Naive B cell (primary cell): ENCODE measurements at regions not wholly inside any gene's neighbourhood (a gene's known extent, or its start where the extent isn't known, plus 50 kb on each side); places are given as distances from the start of the nearest gene placed in this dataset.
"Not testable (repeated sequence)": the region's sequence is repeated elsewhere in the genome, so short reads cannot be mapped to it uniquely, and the experiment has no call there.

Experiments
- ATAC-seq, 2 donors: fragments of 150-1000 bp; cut with Tn5 transposase; 2 replicates each; pipeline ENCODE4 v1.10.0; 2021; ENCODE audit warnings: low read depth in 2 of 2, mild to moderate bottlenecking in 2 of 2, moderate library complexity in 2 of 2
- DNase-seq: peaks from one replicate; pipeline ENCODE4 v3.0.0; 2022
- H3K27ac Mint-ChIP-seq, 6 donors: one replicate each; pipeline ENCODE4 v1.8.0; 2020 to 2022; ENCODE audit warnings: mild to moderate bottlenecking in 6 of 6, mixed read lengths in 6 of 6, moderate library complexity in 5 of 6, inconsistent platforms in 2 of 6
- H3K27me3 Mint-ChIP-seq, 3 donors: one replicate each; pipeline ENCODE4 v1.8.0; 2021 to 2022; ENCODE audit warnings: mixed read lengths in 3 of 3, mild to moderate bottlenecking in 1 of 3
- H3K36me3 Mint-ChIP-seq, 2 donors: one replicate each; pipeline ENCODE4 v1.8.0; 2020 to 2022; ENCODE audit warnings: mixed read lengths in 2 of 2, inconsistent platforms in 1 of 2, mild to moderate bottlenecking in 1 of 2
- H3K4me1 Mint-ChIP-seq, 3 donors: one replicate each; pipeline ENCODE4 v1.8.0; 2020 to 2022; ENCODE audit warnings: mixed read lengths in 3 of 3, inconsistent platforms in 1 of 3, mild to moderate bottlenecking in 1 of 3, moderate library complexity in 1 of 3
- H3K4me3 Mint-ChIP-seq, 8 donors: one replicate each; pipeline ENCODE4 v1.8.0; 2020 to 2022; ENCODE audit warnings: mild to moderate bottlenecking in 8 of 8, mixed read lengths in 8 of 8, moderate library complexity in 8 of 8, inconsistent platforms in 2 of 8
- H3K9me3 Mint-ChIP-seq, 7 donors: one replicate each; pipeline ENCODE4 v1.8.0; 2020 to 2022; ENCODE audit warnings: mixed read lengths in 7 of 7, mild to moderate bottlenecking in 5 of 7, inconsistent platforms in 2 of 7, moderate library complexity in 1 of 7

DNA sequence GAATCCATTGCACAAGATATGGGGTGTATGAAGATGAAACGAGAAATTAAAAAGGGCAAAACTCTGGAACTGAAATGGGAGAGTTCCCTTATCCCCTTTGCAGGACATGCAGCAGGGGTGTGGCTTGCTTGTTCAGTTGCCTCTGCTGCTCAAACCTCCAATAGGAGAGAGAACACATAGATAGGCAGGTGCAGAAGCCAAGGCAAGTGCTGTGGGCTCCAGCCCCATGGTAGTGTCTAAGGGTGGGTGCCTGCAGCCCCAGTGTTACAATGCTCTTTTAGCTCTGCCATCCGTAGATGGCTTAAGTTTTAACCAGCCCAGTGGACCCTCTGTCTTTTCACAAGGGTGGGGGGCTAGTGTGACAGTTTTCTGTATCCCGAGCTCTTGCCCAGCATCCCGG lies 69.7 kb downstream of the CMAS start:
- H3K4me1 Mint-ChIP-seq: peaks cover 0 to under 1% (median 0%) of the 10 kb centered on the region in 3 donors
- no peak for ATAC-seq
- no peaks in the 10 kb centered on the region for H3K36me3 Mint-ChIP-seq
- peaks cover 15 to 42% (median 35%) of the 10 kb centered on the region in 3 donors for H3K27me3 Mint-ChIP-seq
- no peak for DNase-seq
- H3K27ac Mint-ChIP-seq: no peak overlapping the region
- no peak overlapping the region for H3K4me3 Mint-ChIP-seq
- peaks cover 0 to 2% (median 0%) of the 10 kb centered on the region in 7 donors for H3K9me3 Mint-ChIP-seq

DNA sequence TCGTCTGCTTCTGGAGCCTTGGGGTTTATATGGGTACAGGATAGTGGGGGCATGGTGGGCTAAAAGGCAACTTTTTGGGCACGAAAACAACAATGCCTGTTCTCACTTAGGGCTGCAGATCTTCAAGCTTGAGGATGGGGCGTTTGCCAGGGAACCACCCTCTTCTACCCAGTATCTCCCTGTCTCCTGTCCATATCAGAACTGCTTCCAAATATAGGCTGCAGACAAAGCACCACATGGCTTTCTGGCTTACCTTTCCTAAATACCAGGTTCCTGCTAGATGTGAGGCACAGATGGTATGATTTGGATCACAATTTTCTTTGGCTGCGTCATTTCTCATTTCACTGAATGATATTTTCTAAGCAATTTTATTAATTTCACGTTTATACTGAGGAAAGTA lies 70.4 kb downstream of the CMAS start:
- H3K9me3 Mint-ChIP-seq: peaks cover 0 to 2% (median 0%) of the 10 kb centered on the region in 7 donors
- DNase-seq: no peak

DNA sequence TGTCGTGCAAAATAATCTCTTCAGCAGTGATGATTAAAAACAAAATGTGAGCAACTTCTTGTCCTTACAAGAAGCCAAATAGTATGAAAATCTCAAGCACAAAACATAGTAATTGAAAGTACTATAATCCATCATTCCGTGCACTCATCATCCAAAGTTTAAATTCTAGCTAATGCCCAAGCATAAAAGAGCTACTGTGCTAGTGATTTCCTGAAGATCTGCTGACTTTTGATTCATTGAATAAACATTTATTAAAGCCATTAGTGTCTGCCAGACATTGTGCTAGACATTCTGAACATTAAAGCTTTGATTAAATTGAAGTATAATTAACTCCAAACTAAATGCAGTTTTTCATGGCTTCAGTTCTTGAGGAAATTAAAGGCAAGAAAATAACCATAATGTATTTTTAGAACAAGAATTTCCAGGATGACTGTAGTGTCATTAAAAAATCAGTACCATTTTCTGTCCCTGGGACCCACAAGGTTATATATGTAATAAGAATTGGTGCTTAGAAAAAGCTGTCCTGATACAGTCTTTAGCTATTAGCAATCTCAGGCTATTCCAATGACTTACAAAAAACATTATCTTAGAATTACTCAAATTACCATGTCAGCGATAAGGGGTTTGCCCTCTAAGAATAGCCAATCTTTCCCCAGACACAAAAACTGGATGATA lies 71.7 kb downstream of the CMAS start:
- peaks cover 0 to 2% (median 0%) of the 10 kb centered on the region in 7 donors for H3K9me3 Mint-ChIP-seq
- no peak for DNase-seq

More for the DNA sequence above, 70.4 kb downstream of the CMAS start:
- Mint-ChIP-seq H3K27ac (peak overlapping the region in 1 of 6 donors; percentile 58), H3K4me1 (peaks cover 0 to 7% (median 0%) of the 10 kb centered on the region in 3 donors), H3K4me3 (no peak overlapping the region), H3K36me3 (no peaks in the 10 kb centered on the region), H3K27me3 (peaks cover 15 to 42% (median 35%) of the 10 kb centered on the region in 3 donors)
- ATAC-seq: no peak

DNA sequence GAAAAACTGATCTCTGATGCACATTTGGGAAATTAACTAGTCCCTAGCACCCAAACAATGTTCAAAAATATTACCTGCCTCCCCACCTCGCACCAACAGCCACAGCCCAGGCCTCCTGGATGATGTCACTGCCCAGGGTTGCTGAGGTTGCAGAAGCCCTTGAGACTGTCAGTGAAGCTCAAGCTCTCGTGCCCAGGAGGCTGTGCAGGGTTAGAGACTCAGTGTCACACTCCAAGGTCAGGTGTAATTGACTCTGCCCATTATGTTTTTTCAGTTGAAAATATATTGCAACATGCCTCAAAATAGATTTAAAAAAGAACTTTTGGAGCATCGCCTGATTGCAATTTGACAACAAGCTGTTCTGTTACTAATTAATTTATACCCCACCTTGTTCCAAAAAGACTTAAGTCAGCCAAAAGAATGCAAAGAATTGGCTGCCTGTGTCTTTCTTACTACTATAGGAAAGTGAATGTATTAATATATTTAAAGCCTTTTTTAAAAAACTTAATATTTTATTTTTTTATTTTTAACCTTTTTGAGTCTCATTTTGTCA lies 72.3 kb downstream of the CMAS start:
- DNase-seq (no peak), ATAC-seq (no peak)
- peaks cover 15 to 39% (median 33%) of the 10 kb centered on the region in 3 donors for H3K27me3 Mint-ChIP-seq
- no peaks in the 10 kb centered on the region for H3K36me3 Mint-ChIP-seq
- H3K4me1 Mint-ChIP-seq: peaks cover 0 to 8% (median 3%) of the 10 kb centered on the region in 3 donors
- peaks cover 0 to 2% (median 0%) of the 10 kb centered on the region in 7 donors for H3K9me3 Mint-ChIP-seq
- H3K27ac Mint-ChIP-seq: no peak overlapping the region
- H3K4me3 Mint-ChIP-seq: no peak overlapping the region

More for the DNA sequence above, 71.7 kb downstream of the CMAS start:
- Mint-ChIP-seq H3K36me3 (no peaks in the 10 kb centered on the region), H3K27ac (no peak overlapping the region), H3K27me3 (peaks cover 15 to 42% (median 35%) of the 10 kb centered on the region in 3 donors), H3K4me1 (peaks cover 0 to 8% (median 3%) of the 10 kb centered on the region in 3 donors), H3K4me3 (no peak overlapping the region)
- ATAC-seq: no peak

DNA sequence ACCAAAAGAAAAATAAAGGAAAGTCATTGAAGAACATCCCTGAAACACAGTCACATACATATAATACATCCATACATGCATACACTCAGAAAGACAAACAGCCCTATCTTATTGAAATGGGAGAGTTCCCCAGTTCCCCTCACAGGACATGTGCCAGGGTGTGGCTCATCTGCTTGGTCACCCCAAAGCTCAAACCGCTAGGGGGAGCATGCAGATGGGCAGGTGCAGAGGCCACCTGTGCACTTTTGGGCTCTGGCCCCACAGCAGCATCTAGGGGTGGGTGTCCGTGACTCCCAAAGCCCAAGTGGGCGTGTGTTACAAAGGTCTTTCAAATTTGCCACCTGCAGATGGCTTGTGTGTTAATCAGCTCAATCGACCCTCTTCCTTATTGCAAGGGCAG lies 75.2 kb downstream of the CMAS start:
- ATAC-seq (peak; percentile 51 to 63), DNase-seq (peak; percentile 8)
- peaks cover 7 to 11% (median 10%) of the 10 kb centered on the region in 3 donors for H3K27me3 Mint-ChIP-seq
- peaks cover 0 to 13% (median 4%) of the 10 kb centered on the region in 3 donors for H3K4me1 Mint-ChIP-seq
- H3K9me3 Mint-ChIP-seq: peaks cover 0 to 17% (median 8%) of the 10 kb centered on the region in 7 donors
- H3K4me3 Mint-ChIP-seq: no peak overlapping the region
- no peak overlapping the region for H3K27ac Mint-ChIP-seq
- H3K36me3 Mint-ChIP-seq: peaks cover 4 to 10% of the 10 kb centered on the region in 2 donors

DNA sequence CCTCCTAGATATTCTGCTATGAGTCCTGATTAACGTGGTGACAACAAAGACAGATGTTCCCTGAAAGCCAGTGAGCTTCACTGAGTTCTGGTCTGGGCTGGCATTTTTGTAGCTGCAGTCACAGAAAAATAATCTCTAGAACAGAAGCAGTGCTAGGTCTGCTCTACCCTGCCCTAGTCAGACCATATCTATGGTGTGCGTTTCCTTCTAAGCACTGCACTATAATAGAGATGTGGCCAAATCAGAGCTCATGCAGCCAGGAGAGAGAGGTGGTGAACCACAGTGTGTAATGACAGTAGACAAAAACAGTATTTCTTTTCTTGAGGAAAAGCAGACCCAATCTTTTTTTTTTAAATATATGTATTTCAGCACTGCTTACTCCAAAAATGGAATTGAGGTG lies 76.3 kb downstream of the CMAS start:
- DNase-seq (no peak), ATAC-seq (no peak)
- peaks cover 2 to 23% (median 10%) of the 10 kb centered on the region in 7 donors for H3K9me3 Mint-ChIP-seq
- H3K36me3 Mint-ChIP-seq: peaks cover 5 to 14% of the 10 kb centered on the region in 2 donors
- no peak overlapping the region for H3K4me3 Mint-ChIP-seq
- no peak overlapping the region for H3K27ac Mint-ChIP-seq
- peaks cover 6 to 8% (median 7%) of the 10 kb centered on the region in 3 donors for H3K27me3 Mint-ChIP-seq
- peaks cover 0 to 13% (median 4%) of the 10 kb centered on the region in 3 donors for H3K4me1 Mint-ChIP-seq

DNA sequence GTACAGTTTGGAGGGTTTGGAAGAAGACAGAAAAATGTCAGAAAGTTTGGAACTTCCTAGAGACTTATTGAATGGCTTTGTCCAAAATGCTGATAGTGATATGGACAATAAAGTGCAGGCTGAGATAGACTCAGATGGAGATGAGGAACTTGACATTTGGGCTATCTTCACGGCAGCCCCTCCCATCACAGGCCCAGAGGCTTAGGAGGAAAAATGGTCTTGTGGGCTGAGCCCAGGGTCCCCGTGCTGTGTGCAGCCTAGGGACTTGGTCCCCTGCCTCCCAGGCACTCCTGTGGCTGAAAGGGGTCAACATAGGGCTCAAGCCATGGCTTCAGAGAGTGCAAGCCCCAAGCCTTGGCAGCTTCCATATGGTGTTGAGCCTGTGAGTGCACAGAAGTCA lies 79.0 kb downstream of the CMAS start:
- H3K4me1 Mint-ChIP-seq: peaks cover 0 to 13% (median 4%) of the 10 kb centered on the region in 3 donors
- peaks cover 5 to 29% (median 10%) of the 10 kb centered on the region in 7 donors for H3K9me3 Mint-ChIP-seq
- peaks cover 0 to 8% (median 4%) of the 10 kb centered on the region in 3 donors for H3K27me3 Mint-ChIP-seq
- peak overlapping the region in 1 of 8 donors; percentile 45 for H3K4me3 Mint-ChIP-seq
- H3K27ac Mint-ChIP-seq: no peak overlapping the region
- ATAC-seq (no peak), DNase-seq (no peak)
- peaks cover 5 to 18% of the 10 kb centered on the region in 2 donors for H3K36me3 Mint-ChIP-seq

DNA sequence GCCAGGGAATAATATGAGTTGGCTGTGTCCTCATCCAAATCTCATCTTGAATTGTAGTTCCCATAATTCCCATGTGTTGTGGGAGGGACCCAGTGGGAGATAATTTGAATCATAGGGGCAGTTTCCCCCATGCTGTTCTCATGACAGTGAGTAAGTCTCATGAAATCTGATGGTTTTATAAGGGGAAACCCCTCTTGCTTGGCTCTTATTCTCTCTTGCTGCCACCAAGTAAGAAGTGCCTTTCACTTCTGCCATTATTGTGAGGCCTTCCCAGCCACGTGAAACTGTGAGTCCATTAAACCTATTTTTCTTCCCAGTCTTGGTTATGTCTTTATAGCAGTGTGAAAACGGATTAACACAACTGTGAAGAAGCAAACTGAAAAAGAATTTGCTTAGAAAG lies 80.1 kb downstream of the CMAS start:
- not testable (repeated sequence) for H3K27me3 Mint-ChIP-seq, H3K27ac Mint-ChIP-seq, H3K4me3 Mint-ChIP-seq, H3K4me1 Mint-ChIP-seq, DNase-seq
- peaks cover 5 to 18% of the 10 kb centered on the region in 2 donors for H3K36me3 Mint-ChIP-seq
- peaks cover 5 to 29% (median 10%) of the 10 kb centered on the region in 7 donors for H3K9me3 Mint-ChIP-seq
- ATAC-seq: peak in 1 of 2 donors; percentile 41

DNA sequence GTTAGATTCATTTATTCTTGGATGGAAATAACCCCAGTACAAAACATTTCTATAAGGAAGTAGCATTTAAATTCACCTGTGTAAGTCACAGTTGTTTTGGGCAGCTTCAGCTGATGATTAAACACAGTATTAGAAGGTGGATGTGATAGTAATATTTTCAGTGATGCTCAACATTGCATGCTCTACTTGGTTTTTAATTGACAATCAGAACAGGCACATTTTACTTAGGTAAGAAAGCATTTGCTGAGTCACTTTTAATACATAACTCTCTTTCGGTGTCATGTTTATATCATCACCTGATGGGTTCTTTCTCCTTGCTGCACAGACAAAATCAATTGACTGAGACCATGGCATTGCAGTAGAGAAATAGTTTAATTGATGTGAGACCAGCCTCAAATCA lies 80.7 kb downstream of the CMAS start:
- ATAC-seq: no peak
- H3K9me3 Mint-ChIP-seq: peaks cover 5 to 29% (median 10%) of the 10 kb centered on the region in 7 donors

DNA sequence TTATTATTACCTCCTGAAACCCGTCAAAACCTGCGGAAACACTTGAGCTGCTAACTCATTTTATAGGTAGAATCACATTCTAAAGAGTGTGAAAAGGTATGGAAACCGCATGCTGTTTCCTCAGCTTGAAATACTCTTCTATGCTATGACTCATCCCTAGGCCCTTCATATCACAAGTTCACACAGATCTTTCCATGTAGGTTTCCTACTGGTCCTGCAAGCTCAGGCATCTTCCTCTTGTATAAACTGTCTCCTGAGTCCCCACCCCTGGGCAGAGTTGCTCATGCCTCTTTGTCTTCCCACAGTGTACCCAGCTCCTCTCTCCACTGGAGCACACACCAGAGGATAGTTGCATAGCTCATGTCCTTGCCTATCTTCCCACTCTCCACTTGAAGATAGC lies 84.7 kb downstream of the CMAS start:
- Mint-ChIP-seq H3K36me3 (peaks cover 5 to 9% of the 10 kb centered on the region in 2 donors), H3K27me3 (peaks cover 8 to 20% (median 20%) of the 10 kb centered on the region in 3 donors), H3K4me1 (peaks cover 0 to 5% (median 1%) of the 10 kb centered on the region in 3 donors), H3K4me3 (no peak overlapping the region), H3K27ac (no peak overlapping the region), H3K9me3 (peaks cover 0 to 17% (median 6%) of the 10 kb centered on the region in 7 donors)
- DNase-seq (no peak), ATAC-seq (no peak)

More for the DNA sequence above, 80.7 kb downstream of the CMAS start:
- Mint-ChIP-seq H3K36me3 (peaks cover 5 to 18% of the 10 kb centered on the region in 2 donors), H3K27ac (no peak overlapping the region), H3K4me1 (peaks cover 0 to 5% (median 3%) of the 10 kb centered on the region in 3 donors), H3K4me3 (no peak overlapping the region), H3K27me3 (peaks cover 4 to 8% (median 5%) of the 10 kb centered on the region in 3 donors)
- DNase-seq: no peak

DNA sequence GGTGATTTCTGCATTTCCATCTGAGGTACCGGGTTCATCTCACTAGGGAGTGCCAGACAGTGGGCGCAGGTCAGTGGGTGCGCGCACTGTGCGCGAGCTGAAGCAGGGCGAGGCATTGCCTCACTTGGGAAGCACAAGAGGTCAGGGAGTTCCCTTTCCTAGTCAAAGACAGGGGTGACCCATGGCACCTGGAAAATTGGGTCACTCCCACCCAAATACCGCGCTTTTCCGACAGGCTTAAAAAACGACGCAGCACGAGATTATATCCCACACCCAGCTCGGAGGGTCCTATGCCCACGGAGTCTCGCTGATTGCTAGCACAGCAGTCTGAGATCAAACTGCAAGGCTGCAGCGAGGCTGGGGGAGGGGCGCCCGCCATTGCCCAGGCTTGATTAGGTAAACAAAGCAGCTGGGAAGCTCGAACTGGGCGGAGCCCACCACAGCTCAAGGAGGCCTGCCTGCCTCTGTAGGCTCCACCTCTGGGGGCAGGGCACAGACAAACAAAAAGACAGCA lies 90.6 kb downstream of the CMAS start:
- H3K4me1 Mint-ChIP-seq, H3K36me3 Mint-ChIP-seq, ATAC-seq, H3K4me3 Mint-ChIP-seq, DNase-seq, H3K27ac Mint-ChIP-seq: not testable (repeated sequence)
- Mint-ChIP-seq H3K27me3 (peaks cover 5 to 21% (median 12%) of the 10 kb centered on the region in 3 donors), H3K9me3 (peaks cover 0 to 11% (median 0%) of the 10 kb centered on the region in 7 donors)
